NCI-H1417 treated with DMSO at 0.1 percent for 48 hours (cell line): ENCODE measurements at regions not wholly inside any gene's neighbourhood (a gene's known extent, or its start where the extent isn't known, plus 50 kb on each side); places are given as distances from the start of the nearest gene placed in this dataset.
"Not testable (repeated sequence)": the region's sequence is repeated elsewhere in the genome, so short reads cannot be mapped to it uniquely, and the experiment has no call there.

ENCODE experiments used
- DNase-seq: peaks from one replicate; lab custom pipeline; 2025; lab: John Stamatoyannopoulos, UW

- DNase-seq: peak; percentile 81
Observed at GRCh38 chrX:125378205-125378604, 58.5 kb downstream of the TEX13C start.

DNA sequence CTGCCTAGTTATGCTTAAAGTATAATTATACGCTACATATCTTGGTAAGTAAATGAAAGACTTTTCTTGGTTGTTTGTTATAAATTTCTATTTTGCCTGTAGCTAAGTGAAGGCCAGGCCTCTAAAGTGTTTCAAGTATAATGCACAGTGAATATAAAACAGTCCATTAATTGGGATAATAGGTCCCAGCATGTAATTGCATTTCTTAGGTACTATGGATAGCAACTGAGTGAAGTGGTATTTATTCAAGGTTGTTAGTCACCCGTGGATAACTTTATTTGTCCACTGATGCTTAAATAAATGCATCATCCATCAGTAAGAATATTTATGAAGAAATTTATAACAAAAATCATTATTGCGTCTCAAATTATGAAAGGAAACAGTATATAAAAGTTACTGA, 59.1 kb downstream of the TEX13C start:
- DNase-seq: peak; percentile 81

DNA sequence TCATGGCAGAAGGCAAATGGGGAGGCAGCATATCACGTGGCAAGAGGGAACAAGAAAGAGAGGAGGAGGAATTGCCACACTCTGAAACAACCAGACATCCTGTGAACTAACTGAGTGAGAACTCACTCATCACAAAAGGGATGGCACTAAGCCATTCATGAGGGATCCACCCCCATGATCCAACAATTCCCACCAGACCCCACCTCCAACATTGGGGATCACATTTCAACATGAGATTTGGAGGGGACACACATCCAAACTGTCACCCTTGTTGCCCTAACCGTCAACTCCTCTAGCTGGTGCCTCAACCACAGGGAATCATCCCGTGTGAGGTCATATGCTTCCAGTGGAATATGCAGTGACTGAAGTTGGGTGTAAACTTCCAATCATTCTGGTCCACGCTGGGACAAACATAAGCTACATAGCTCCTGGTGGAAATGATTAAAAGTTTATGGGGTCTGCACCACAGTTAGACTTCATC, 62.5 kb downstream of the TEX13C start:
- DNase-seq: no peak

DNA sequence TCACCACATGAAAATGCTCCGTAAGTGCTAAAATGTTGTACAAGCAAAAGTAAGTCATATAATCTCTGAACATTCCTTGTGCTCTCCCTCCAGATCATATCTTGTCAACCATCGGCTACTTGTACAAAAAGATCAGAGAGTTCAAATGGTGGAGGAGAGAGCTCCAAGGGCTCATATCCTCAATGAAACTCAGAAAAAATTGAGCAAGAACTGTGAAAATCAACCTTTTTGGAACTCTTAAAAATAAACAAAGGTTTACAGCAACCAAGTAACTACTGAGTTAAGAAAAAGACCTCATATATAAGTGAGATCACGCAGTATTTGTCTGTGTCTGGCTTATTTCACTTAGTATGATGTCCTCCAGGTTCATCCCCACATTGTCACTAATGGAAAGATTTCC, 63.2 kb downstream of the TEX13C start:
- no peak for DNase-seq

- DNase-seq: no peak
Observed at GRCh38 chrX:125384867-125385266, 65.2 kb downstream of the TEX13C start.

- no peak for DNase-seq
Observed at GRCh38 chrX:125387945-125388344, 68.3 kb downstream of the TEX13C start.

DNA sequence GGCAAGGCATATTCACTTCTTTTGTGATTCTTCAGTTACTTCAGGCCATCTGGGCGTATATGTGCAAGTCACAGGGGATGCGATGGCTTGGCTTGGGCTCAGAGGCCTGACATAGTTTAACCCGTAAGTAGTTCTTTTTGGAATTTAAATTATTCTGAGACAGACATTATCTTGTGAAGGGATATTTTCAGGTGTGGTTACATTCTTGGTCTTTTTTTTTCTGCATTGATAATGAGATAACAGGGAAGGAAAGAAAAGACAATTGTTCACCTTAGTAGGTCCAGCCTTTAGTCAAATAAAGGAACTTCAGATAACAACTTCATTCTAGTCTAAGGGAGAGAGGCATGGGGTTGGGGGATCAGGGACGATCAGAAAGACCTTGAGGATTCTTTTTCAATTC, 74.8 kb downstream of the TEX13C start:
- no peak for DNase-seq

- DNase-seq: no peak
Observed at GRCh38 chrX:125395626-125396025, 76.0 kb downstream of the TEX13C start.

- DNase-seq: no peak
Observed at GRCh38 chrX:125398959-125399440, 79.3 kb downstream of the TEX13C start.

DNA sequence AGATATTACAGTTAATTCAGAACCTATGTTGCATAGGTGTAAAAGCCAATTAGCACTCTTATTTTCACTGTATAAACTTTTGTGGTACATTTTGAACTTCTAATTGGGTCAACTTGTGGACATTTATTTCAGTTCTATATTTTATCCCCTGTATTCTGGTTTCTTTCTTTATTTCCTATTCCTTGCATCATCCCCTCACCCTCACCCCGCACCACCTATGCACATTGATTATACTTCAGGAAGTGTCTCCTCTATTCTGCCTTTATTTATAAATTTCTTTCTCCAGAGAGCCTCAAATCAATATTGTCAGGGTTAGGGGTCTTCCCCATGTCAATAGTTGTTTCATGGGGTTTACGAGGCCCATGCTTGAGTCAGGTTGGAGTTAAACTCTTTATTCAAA, 83.1 kb downstream of the TEX13C start:
- DNase-seq: no peak

DNA sequence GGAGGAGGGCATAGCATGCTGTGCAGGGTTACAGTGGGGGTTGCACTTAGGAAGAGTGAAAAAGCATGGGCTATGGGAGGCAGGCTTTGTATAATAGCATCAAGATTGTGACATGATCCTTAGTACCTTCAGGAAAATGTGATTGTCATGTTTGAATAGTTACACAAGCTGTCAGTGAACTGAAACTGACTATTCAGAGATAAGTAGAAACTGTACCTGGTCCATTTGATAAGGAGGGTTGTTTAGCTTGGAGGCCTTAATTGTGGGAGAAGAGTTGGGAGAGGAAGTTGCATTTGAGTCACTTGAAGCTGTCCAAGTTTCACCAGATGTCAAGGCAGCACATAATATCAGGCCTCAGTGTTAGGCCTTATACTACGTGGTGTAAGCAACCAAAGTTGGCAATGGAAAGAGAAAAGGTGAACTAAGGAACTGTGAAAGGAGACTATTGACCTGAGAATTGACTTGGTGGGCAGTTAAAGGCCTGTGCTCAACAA, 85.0 kb downstream of the TEX13C start:
- DNase-seq: no peak

DNA sequence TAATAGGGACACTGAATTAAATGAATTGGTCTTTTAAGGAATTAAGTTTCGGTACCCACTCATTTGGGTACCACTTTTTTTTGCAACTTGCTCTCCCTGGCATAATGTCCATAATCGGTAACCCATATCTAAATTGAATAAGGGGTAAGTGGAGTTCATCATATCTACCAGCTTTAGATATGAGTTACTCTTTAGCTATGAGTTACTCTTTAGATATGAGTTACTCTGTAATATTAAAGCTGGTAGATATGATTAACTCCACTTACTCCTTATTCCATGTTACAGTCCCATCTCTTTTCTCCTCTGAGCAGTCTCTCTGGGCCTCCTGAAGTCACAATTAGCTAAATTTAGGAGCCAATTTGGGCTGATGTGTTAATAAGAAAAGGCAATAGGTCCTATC, 85.7 kb downstream of the TEX13C start:
- no peak for DNase-seq

DNA sequence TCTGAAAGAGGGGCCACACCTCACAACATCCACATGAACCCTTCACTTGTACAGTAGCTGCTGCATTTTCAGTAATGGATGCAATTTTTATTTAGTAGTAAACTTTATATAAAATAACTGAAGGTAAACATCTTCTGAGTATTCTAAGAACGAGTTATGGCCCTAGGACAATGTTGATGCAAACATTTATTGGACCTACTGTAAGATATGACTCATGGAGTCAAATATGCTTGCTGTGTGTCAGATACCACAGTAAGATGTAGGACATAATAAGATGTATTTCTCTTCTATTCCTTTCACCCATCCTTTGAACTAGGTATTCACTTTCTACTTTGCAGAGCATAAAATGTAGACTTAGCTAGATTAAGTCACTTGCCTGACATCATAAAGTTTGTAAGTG, 87.6 kb downstream of the TEX13C start:
- DNase-seq: no peak

- no peak for DNase-seq
Observed at GRCh38 chrX:125420809-125421208, 101.1 kb downstream of the TEX13C start.

DNA sequence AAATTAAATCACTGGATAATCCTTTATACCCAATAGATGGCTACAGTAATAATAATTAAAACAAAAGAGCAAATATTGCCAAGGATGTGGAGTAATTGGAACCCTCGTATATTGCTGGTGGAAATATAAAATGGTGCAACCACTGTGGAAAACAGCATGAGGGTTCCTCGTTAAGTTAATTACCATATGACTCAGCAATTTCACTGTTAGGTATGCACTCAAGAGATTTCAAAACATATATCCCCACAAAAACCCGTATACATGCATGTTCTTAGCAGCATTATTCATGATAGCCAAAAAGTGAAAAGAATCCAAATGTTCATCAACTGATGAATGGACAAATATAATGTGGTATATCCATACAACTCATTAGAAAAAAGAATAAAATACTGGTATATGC, 103.3 kb downstream of the TEX13C start:
- no peak for DNase-seq

DNA sequence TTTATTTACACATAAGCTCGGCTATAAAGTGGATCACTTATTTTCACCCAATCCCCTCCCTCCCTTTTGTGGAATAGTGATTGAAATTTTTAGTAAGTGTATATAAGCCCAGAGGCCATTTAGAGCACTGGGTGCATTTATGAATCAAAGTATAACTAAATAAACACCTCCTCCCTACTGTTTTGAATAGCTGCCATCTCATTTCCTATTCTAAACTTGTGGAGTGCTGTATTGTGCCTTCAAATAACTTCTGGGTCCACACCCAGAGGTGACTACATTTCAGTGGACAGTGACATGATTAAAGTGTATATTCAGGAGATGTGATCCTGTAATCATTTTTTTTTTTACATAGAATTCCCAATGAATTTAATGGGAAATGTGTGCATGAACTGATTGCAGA, 104.9 kb downstream of the TEX13C start:
- DNase-seq: no peak

DNA sequence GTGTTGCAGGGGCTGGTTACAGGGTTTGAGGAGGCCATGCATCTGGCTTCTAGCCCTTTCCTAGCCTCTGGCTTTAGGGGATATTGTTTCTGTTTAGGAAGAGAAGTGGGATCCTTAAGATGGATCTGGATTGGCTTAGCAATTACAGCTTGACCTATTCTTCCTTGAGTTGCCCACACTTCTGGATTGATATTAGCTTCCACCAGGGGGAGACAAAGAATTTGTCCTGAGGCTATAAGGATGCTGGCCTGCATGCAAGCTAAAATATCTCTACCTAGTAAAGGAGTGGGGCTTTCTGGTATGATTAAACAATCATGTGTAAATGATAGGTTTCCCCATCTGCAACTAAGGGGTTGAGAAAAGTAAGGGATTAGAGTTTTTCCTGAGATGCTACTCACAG, 117.2 kb downstream of the TEX13C start:
- no peak for DNase-seq

- no peak for DNase-seq
Observed at GRCh38 chrX:125439194-125439849, 119.7 kb downstream of the TEX13C start.

GRCh38 chrX:125444659-125445058, 125.0 kb downstream of the TEX13C start:
- DNase-seq: no peak

DNA sequence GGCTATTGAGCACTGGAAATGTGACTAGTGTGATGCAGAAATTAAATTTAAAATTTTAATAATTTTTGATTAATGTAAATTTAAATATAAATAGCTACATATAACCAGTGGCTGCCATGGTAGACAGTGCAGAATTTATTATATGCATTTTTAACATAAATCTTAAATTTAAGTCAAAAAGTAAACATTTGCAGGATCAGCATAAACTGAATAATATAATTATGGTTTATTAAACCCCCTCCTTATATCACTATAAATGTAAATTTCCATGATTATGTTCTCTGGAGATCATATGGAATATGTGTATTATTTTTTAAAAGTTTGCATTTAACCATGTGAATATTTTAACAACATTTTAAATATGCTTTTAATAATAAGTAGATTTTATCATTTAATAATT, 155.8 kb downstream of the TEX13C start:
- no peak for DNase-seq

GRCh38 chrX:125492439-125492838, 172.8 kb downstream of the TEX13C start:
- DNase-seq: no peak

DNA sequence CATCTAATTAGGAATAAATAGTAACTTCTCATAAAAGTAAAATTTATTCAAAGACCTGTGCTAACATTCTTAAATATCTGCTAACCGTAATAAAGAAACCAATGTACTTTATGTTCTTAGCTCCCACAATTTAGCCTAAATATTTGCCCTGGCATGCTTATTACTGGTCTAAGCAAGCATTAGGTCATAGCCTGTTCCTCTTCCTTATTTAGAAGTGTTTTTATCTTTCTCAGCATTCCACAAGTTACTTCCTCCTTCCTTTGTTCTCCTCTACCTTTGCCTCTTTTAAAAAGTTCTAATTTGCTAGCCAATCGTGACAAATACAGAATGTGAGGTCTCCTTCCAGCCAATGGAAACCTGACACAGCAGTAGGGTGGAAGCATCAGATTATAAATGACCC, 173.3 kb downstream of the TEX13C start:
- DNase-seq: not testable (repeated sequence)

GRCh38 chrX:125497667-125498066, 178.0 kb downstream of the TEX13C start:
- no peak for DNase-seq

GRCh38 chrX:125503769-125504168, 184.1 kb downstream of the TEX13C start:
- no peak for DNase-seq
